Nephron progenitor cell (in vitro differentiated cells): ENCODE measurements at regions not wholly inside any gene's neighbourhood (a gene's known extent, or its start where the extent isn't known, plus 50 kb on each side); places are given as distances from the start of the nearest gene placed in this dataset.

Experiments used
- DNase-seq: peaks from one replicate; pipeline ENCODE4 v3.0.0; 2021
- H3K27ac Mint-ChIP-seq: 2 replicates; pipeline ENCODE4 v1.8.0; 2021; ENCODE audit warnings: mild to moderate bottlenecking, moderate library complexity, mixed read lengths
- H3K27me3 Mint-ChIP-seq: 2 replicates; pipeline ENCODE4 v1.8.0; 2021; ENCODE audit warnings: mild to moderate bottlenecking, low read depth, mixed read lengths; ENCODE audit not compliant: poor library complexity
- H3K36me3 Mint-ChIP-seq: 2 replicates; pipeline ENCODE4 v1.8.0; 2021; ENCODE audit warnings: low read depth, mixed read lengths
- H3K4me1 Mint-ChIP-seq: 2 replicates; pipeline ENCODE4 v1.8.0; 2021; ENCODE audit warnings: mixed read lengths
- H3K4me3 Mint-ChIP-seq: 2 replicates; pipeline ENCODE4 v1.8.0; 2021; ENCODE audit warnings: mild to moderate bottlenecking, moderate library complexity, mixed read lengths
- H3K9me3 Mint-ChIP-seq: 2 replicates; pipeline ENCODE4 v1.8.0; 2021; ENCODE audit warnings: mild to moderate bottlenecking, moderate library complexity, mixed read lengths
- TF ChIP-seq, protein P1 (sequence below): fragments of 200-600 bp; sonication (generic); IDR thresholded peaks from 2 replicates; pipeline ENCODE4 v1.5.0; 2021; ENCODE audit warnings: antibody characterized with exemption

DNA sequence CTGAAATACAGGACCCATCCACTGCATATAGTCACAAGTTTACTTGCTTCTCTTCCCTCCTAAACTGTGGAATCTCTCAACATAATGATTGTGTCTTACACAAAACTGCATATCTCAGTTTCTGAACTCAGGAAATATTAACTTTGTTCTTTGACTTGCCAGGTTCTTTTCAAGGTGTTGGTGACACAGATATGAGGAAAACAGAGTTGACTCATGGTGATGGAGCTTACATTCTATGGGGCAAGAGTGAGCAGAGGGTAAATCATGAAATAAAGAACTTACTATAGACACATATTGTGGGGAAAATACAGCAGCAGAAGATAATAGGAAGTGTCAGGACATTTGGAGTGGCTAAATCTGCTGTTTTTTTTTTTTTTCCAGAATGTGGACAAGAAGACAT is 72.5 kb upstream of the IGFBP3 start:
- Mint-ChIP-seq H3K4me3 (no peak overlapping the region), H3K9me3 (peaks cover 25% of the 10 kb centered on the region), H3K4me1 (peaks cover 8% of the 10 kb centered on the region), H3K36me3 (peaks cover 18% of the 10 kb centered on the region), H3K27me3 (peaks cover 8% of the 10 kb centered on the region), H3K27ac (no peak overlapping the region)
- TF ChIP-seq, protein P1, sequence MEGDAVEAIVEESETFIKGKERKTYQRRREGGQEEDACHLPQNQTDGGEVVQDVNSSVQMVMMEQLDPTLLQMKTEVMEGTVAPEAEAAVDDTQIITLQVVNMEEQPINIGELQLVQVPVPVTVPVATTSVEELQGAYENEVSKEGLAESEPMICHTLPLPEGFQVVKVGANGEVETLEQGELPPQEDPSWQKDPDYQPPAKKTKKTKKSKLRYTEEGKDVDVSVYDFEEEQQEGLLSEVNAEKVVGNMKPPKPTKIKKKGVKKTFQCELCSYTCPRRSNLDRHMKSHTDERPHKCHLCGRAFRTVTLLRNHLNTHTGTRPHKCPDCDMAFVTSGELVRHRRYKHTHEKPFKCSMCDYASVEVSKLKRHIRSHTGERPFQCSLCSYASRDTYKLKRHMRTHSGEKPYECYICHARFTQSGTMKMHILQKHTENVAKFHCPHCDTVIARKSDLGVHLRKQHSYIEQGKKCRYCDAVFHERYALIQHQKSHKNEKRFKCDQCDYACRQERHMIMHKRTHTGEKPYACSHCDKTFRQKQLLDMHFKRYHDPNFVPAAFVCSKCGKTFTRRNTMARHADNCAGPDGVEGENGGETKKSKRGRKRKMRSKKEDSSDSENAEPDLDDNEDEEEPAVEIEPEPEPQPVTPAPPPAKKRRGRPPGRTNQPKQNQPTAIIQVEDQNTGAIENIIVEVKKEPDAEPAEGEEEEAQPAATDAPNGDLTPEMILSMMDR: no peak
- DNase-seq: no peak

DNA sequence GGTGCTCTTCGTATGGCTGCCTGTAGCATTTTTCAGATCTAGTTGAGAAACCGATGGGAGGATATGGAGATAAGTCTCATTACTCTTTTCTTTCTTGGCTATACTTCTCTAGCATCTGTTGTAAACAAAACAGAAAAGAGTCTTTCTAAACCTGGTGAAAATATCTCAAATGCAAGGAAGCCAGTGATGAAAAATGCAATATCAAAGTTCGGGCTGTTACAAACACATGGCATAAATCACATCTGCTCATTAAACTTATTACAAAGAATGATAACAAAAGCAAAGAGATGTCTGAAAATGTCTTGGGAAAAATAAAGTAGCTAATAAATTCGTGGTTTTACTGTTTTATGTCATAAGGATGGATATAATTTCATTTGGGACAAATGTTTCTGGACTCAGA is 71.8 kb upstream of the IGFBP3 start:
- Mint-ChIP-seq H3K9me3 (peaks cover 25% of the 10 kb centered on the region), H3K4me3 (no peak overlapping the region), H3K27me3 (peaks cover 8% of the 10 kb centered on the region), H3K4me1 (peaks cover 8% of the 10 kb centered on the region), H3K27ac (no peak overlapping the region), H3K36me3 (peaks cover 18% of the 10 kb centered on the region)
- TF ChIP-seq, protein P1: no peak
- no peak for DNase-seq

DNA sequence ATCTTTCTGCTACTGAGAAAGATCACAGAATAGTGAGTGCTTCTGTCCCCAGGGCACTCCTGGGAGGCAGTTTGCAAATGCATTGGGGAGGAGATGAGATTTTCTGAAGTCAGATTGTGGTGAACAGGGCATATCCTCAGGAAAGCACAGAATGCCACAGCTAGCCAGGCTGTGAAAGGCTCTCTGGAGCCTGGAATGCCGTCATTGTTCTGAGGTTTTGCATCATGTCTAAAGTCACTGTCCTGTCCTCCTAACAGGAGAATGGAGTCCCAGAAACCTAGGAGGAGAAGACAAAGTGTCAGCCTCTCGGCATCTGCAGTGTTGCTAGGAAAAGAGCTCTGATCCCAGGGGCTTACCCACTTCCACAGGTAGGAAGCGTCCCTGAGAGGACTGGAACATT is 69.2 kb upstream of the IGFBP3 start:
- Mint-ChIP-seq H3K4me1 (peaks cover 13% of the 10 kb centered on the region), H3K27me3 (peaks cover 15% of the 10 kb centered on the region), H3K4me3 (no peak overlapping the region), H3K36me3 (no peaks in the 10 kb centered on the region), H3K27ac (no peak overlapping the region), H3K9me3 (peaks cover 4% of the 10 kb centered on the region)
- TF ChIP-seq, protein P1: no peak
- no peak for DNase-seq

DNA sequence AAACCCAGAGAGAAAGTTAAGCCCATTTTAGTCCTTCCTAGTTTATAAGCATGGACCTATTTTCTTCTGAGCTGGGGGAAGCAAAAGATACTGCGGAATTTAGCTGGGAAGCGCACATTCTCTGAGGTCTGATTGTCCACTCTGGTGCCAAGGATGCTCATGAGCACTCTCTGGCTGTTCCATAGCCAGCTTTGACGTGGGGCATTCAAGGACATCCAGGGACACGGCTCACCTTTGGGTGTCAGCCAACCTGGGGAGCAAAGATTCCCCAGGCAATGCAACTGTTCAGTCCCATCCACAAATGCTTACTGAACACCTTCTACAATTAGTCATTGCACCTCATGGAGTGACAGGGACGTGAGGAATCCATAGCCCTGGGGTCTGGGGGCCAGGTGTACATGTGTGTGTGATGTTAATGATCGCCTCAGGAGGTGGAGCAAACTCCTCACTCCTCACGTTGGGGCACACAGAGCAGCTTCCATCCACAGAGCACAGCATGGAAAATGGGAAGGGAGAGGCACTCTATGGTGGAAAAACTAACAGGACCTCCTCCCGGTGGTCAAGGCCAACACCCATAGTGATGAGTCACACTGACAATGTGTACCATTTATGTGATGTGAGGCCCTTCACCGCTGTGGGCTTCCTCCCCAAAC is 67.5 kb upstream of the IGFBP3 start:
- Mint-ChIP-seq H3K4me1 (peaks cover 13% of the 10 kb centered on the region), H3K36me3 (no peaks in the 10 kb centered on the region), H3K9me3 (no peaks in the 10 kb centered on the region), H3K27ac (no peak overlapping the region), H3K4me3 (no peak overlapping the region), H3K27me3 (peaks cover 15% of the 10 kb centered on the region)
- TF ChIP-seq, protein P1: no peak
- no peak for DNase-seq

DNA sequence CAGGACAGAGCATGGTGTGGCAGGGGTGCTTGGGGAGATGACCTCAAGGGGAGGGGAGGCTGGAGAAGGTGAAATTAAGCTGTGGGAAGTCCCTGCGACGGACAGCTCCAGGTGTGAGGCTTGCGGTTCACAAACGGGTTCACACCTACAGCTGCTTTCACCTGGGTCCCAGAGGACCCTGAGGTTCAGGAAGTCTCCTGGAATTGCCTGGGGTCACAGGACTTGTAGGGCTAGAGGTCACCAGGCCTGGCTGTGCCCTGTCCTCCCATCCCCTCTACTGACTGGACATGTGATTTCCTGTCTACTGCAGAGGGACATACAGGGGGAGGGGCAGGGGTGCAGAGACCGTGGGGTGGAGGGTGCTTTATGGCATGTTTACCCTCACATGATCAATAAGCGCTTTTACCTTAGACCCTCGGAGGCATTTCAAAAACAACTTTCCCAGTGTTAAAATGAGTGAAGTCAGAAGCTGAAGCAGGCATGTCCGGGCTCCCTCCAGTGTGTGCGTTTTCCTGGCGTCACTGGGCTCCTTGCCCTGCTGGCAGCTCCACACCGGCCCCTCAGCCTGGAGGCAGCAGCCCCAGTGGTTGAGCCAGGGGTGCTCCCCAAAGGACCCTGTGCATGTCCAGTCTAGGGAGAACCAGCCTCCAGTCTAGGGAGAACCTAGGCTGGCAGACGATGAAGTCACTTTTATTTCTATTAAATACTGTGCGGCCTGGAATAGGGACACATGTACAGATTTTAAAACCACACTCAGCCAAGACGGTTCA is 66.6 kb upstream of the IGFBP3 start:
- Mint-ChIP-seq H3K27me3 (peaks cover 15% of the 10 kb centered on the region), H3K36me3 (no peaks in the 10 kb centered on the region), H3K9me3 (no peaks in the 10 kb centered on the region), H3K4me3 (no peak overlapping the region), H3K4me1 (peaks cover 13% of the 10 kb centered on the region), H3K27ac (no peak overlapping the region)
- no peak for DNase-seq
- TF ChIP-seq, protein P1: no peak
